OCI-LY7 (cell line): ENCODE measurements at regions not wholly inside any gene's neighbourhood (a gene's known extent, or its start where the extent isn't known, plus 50 kb on each side); places are given as distances from the start of the nearest gene placed in this dataset.

Experiments used
- EZH2phosphoT487 ChIP-seq: fragments of 200-600 bp; sonication (generic); IDR thresholded peaks from 2 replicates; pipeline ENCODE4 v1.6.1; 2018; ENCODE audit warnings: low read depth, borderline replicate concordance, mild to moderate bottlenecking, mixed run types, antibody characterized with exemption, low read length, moderate library complexity, mixed read lengths
- TF ChIP-seq, protein P1 (sequence below): fragments of 200-600 bp; sonication (generic); conservative IDR thresholded peaks from 2 replicates; pipeline ENCODE4 v1.5.1; 2014; ENCODE audit warnings: mild to moderate bottlenecking, antibody characterized with exemption, low read length, moderate library complexity, mixed read lengths

DNA sequence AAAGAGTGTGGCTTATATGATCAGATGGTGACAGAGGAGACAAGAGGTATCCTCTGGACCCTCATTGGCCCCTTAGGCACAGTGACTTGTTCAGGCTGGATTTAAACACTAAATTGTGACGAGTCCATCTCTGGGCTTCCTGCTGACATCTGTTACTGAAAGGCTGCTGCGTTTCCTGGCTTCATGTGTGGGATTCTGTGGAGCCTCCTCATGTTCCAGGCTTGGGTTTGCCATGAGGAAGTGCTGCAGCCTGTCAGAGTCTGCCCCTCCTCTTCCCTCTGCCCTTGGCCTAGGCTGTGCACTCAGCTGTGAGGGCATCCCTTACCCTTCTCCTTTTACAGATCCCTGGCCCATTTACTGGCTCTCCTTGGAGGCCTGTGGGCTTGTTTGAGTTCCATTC, 159.1 kb upstream of the TTC29 start:
- TF ChIP-seq, protein P1, sequence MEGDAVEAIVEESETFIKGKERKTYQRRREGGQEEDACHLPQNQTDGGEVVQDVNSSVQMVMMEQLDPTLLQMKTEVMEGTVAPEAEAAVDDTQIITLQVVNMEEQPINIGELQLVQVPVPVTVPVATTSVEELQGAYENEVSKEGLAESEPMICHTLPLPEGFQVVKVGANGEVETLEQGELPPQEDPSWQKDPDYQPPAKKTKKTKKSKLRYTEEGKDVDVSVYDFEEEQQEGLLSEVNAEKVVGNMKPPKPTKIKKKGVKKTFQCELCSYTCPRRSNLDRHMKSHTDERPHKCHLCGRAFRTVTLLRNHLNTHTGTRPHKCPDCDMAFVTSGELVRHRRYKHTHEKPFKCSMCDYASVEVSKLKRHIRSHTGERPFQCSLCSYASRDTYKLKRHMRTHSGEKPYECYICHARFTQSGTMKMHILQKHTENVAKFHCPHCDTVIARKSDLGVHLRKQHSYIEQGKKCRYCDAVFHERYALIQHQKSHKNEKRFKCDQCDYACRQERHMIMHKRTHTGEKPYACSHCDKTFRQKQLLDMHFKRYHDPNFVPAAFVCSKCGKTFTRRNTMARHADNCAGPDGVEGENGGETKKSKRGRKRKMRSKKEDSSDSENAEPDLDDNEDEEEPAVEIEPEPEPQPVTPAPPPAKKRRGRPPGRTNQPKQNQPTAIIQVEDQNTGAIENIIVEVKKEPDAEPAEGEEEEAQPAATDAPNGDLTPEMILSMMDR = no peak
- TF ChIP-seq EZH2phosphoT487 = no peak
